ENCODE measurements at regions not wholly inside any gene's neighbourhood (a gene's known extent, or its start where the extent isn't known, plus 50 kb on each side); places are given as distances from the start of the nearest gene placed in this dataset.

DNA sequence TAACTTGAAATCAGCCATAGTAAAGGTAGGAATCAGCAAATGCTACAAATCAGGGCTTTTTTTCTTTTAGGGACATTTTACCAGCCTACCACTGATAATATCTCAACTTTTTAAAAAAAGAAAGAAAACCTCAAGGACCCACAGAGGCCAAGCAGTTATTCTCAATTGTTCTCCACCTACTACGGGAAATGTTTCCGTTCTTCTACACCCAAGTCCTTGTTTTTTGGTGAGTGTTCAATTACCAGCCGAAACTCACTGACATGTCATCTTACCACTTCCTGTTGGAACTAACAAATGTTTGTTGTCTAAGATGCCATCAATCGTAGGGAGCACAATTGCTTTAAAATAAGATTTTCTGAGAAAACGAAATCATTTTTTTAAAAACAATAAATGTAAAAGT is 50.2 kb upstream of the CDK1 start:
- no peak for ATAC-seq (ENCODE audit: low FRiP score)
- no peak for DNase-seq (ENCODE audit: low spot score)
- TF ChIP-seq, protein P1, sequence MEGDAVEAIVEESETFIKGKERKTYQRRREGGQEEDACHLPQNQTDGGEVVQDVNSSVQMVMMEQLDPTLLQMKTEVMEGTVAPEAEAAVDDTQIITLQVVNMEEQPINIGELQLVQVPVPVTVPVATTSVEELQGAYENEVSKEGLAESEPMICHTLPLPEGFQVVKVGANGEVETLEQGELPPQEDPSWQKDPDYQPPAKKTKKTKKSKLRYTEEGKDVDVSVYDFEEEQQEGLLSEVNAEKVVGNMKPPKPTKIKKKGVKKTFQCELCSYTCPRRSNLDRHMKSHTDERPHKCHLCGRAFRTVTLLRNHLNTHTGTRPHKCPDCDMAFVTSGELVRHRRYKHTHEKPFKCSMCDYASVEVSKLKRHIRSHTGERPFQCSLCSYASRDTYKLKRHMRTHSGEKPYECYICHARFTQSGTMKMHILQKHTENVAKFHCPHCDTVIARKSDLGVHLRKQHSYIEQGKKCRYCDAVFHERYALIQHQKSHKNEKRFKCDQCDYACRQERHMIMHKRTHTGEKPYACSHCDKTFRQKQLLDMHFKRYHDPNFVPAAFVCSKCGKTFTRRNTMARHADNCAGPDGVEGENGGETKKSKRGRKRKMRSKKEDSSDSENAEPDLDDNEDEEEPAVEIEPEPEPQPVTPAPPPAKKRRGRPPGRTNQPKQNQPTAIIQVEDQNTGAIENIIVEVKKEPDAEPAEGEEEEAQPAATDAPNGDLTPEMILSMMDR (IDR thresholded peaks at IDR 0.05), result no peak

DNA sequence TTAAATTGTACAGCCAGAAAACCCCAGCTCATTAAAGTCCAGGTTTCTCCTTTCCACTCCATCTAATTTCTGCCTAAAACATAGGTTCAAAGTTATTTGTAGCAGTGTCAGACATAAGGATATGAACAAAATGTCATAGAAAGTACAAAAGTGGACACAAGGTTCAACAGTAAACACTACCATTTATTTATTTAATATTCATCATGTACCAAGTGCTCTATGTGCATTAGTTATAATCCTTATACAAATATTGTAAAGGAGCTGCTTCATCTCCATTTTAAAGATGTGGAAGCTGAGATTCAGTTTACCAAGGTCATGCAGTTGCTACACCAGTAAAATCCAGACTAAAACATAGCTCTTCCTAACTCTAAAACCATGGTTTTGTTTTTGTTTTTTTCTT is 52.0 kb upstream of the CDK1 start:
- ATAC-seq (ENCODE audit: low FRiP score), result no peak
- TF ChIP-seq, protein P1 (IDR thresholded peaks at IDR 0.05), result no peak
- no peak for DNase-seq (ENCODE audit: low spot score)

DNA sequence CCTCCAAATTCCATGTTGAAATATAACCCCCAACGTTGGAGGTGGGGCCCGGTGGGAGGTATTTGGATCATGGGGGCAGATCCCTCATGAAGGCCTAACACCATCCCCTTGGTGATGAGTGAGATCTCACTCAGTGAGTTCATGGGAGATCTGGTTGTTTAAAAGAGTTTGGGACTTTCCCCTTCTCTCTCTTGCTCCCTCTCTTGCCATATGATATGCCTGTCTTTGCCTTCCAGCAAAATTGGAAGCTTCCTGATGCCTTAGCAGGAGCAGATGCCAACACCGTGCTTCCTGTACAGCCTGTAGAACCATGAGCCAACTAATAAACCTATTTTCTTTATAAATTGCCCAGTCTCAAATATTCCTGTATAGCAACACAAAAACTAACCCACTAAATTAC is 55.7 kb upstream of the CDK1 start:
- ATAC-seq (ENCODE audit: low FRiP score), result no peak
- TF ChIP-seq, protein P1 (IDR thresholded peaks at IDR 0.05), result no peak

DNA sequence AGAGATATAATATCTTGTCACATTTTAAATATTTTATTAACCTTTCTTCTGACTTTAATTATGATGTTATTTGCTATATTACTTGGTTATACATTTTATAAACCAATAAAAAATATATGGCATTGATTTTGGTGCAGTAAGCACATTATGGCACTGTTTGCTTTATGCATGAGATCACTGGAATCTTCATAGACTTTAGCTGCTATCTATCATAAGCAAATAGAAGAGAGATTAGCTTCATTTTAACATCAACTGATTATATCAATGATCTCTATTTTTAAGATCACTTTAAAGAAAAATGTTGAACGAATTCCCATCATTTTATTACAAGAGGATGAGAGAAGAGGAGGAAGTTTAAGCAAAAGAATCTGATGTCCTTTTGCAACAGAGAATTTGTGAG is 58.6 kb upstream of the CDK1 start:
- no peak for ATAC-seq (ENCODE audit: low FRiP score)
- no peak for DNase-seq (ENCODE audit: low spot score)
- TF ChIP-seq, protein P1 (IDR thresholded peaks at IDR 0.05), result no peak

More for the DNA sequence above, 55.7 kb upstream of the CDK1 start:
- no peak for DNase-seq (ENCODE audit: low spot score)

DNA sequence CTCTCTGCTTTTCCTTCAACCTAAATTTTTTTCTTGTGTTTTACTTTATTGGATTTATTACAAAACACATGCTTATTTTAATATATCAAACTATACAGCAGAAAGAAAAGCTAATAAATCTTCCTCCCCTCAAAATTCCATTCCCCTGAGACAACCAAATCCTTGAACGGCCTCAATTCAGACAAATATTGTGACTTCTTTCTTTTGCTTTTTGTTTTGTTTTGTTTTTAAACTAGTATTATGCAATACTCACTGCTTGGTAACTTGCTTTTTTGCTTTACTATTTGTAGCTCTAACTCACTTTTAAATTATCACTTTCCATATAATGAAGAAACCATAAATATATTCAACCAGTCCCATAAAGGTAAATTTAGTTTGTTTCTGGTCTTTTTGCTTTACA is 59.4 kb upstream of the CDK1 start:
- TF ChIP-seq, protein P1 (IDR thresholded peaks at IDR 0.05), result no peak
- no peak for ATAC-seq (ENCODE audit: low FRiP score)

DNA sequence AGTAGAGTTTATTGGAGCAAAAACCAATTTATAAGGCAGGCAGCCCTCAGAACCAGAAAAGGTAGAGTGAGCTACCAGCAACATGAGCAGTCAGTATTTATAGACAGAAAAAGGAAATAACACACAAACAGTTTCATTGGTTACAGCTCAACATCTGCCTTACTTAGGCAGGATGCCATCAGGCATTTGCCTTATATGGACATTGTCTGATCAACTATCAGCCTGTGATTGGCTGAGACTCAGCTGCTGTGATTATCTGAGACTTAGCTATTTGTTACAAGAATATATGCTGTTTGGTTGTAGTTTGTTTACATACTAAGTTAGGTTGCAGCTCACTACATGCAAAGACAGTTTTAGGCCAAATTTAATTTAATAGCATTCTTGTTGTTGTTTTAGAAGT is 60.4 kb upstream of the CDK1 start:
- no peak for DNase-seq (ENCODE audit: low spot score)
- ATAC-seq (ENCODE audit: low FRiP score), result no peak

More for the DNA sequence above, 59.4 kb upstream of the CDK1 start:
- DNase-seq (ENCODE audit: low spot score), result no peak

DNA sequence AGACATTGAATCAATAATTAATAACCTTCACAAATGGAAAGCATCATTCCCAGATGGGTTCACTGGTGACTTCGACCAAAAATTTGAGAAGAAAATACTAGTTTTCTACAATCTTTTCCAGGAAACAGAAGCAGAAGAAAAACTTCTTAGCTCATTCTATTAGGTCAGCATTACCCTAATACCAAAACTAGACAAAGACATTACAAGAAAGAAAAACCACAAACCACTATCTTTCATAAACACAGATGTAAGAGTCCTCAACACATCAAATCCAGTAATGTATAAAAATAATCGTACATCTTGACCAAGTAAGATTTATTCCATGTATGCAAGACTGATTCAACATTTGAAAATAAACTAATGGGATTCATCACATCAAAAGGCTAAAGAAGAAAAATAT is 64.0 kb upstream of the CDK1 start:
- DNase-seq (ENCODE audit: low spot score), result no peak
- TF ChIP-seq, protein P1 (IDR thresholded peaks at IDR 0.05), result no peak
- no peak for ATAC-seq (ENCODE audit: low FRiP score)

More for the DNA sequence above, 60.4 kb upstream of the CDK1 start:
- TF ChIP-seq, protein P1 (IDR thresholded peaks at IDR 0.05), result no peak

Measured in omental fat pad (tissue), 3 donors.